SU-DHL-6 (cell line): ENCODE measurements at regions not wholly inside any gene's neighbourhood (a gene's known extent, or its start where the extent isn't known, plus 50 kb on each side); places are given as distances from the start of the nearest gene placed in this dataset.

Source experiments
- CTCF ChIP-seq: fragments of 200-600 bp; sonication (generic); IDR thresholded peaks from one replicate; pipeline ENCODE4 v1.5.1; 2017; ENCODE audit warnings: antibody characterized with exemption, mild to moderate bottlenecking, low read length, moderate library complexity; ENCODE audit not compliant: insufficient read depth, poor library complexity, severe bottlenecking
- EZH2phosphoT487 ChIP-seq: fragments of 200-600 bp; sonication (generic), shearing (Covaris generic); conservative IDR thresholded peaks from 2 replicates; pipeline ENCODE4 v1.6.1; 2018; ENCODE audit warnings: mild to moderate bottlenecking, antibody characterized with exemption, low read length, moderate library complexity, mixed read lengths

GRCh38 chr4:27930976-27931375, 1070.3 kb downstream of the STIM2 start:
- TF ChIP-seq EZH2phosphoT487 (no peak), CTCF (no peak)
